ENCODE measurements at regions not wholly inside any gene's neighbourhood (a gene's known extent, or its start where the extent isn't known, plus 50 kb on each side); places are given as distances from the start of the nearest gene placed in this dataset.

DNA sequence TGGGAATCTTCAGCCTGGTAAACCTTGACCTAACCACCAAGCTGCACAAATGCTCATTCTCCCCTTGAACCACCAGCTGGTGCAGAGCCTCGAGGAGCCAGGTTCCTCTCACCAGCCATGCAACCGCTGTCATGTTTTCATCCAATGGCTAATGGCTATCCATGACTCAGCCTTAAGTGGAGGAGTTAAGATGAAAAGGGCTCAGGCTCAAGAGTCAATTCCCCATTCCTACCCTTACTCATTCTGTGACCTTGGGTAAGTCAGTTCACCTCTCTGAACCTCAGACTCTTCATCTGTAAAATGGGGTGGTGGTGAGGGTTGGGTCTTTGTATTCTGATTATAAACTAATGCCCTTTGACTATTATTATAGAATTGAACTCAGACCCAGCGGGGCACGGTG, 515.6 kb downstream of the SHQ1 start:
- no peak overlapping the region for H3K27ac ChIP-seq
- peaks cover 0 to 41% of the 10 kb centered on the region in 2 donors for H3K4me1 ChIP-seq
- H3K9me3 ChIP-seq = no peaks in the 10 kb centered on the region
- no peak for DNase-seq (ENCODE audit: low spot score)
- H3K27me3 ChIP-seq = no peaks in the 10 kb centered on the region
- TF ChIP-seq, protein P1, sequence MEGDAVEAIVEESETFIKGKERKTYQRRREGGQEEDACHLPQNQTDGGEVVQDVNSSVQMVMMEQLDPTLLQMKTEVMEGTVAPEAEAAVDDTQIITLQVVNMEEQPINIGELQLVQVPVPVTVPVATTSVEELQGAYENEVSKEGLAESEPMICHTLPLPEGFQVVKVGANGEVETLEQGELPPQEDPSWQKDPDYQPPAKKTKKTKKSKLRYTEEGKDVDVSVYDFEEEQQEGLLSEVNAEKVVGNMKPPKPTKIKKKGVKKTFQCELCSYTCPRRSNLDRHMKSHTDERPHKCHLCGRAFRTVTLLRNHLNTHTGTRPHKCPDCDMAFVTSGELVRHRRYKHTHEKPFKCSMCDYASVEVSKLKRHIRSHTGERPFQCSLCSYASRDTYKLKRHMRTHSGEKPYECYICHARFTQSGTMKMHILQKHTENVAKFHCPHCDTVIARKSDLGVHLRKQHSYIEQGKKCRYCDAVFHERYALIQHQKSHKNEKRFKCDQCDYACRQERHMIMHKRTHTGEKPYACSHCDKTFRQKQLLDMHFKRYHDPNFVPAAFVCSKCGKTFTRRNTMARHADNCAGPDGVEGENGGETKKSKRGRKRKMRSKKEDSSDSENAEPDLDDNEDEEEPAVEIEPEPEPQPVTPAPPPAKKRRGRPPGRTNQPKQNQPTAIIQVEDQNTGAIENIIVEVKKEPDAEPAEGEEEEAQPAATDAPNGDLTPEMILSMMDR (IDR thresholded peaks at IDR 0.05) = no peak
- H3K4me3 ChIP-seq = no peak overlapping the region
- no peaks in the 10 kb centered on the region for H3K36me3 ChIP-seq

- H3K36me3 ChIP-seq = no peaks in the 10 kb centered on the region
- H3K27me3 ChIP-seq = no peaks in the 10 kb centered on the region
- TF ChIP-seq, protein P1 (IDR thresholded peaks at IDR 0.05) = no peak
- H3K4me3 ChIP-seq = no peak overlapping the region
- no peaks in the 10 kb centered on the region for H3K9me3 ChIP-seq
- no peak for DNase-seq (ENCODE audit: low spot score)
- no peak overlapping the region for H3K27ac ChIP-seq
- H3K4me1 ChIP-seq = peaks cover 0 to 38% of the 10 kb centered on the region in 2 donors
Measured at GRCh38 chr3:72332036-72332435, 516.2 kb downstream of the SHQ1 start.

GRCh38 chr3:72331076-72331475, 517.2 kb downstream of the SHQ1 start:
- H3K27ac ChIP-seq = no peak overlapping the region
- no peak overlapping the region for H3K4me3 ChIP-seq
- H3K27me3 ChIP-seq = no peaks in the 10 kb centered on the region
- peaks cover 0 to 29% of the 10 kb centered on the region in 2 donors for H3K4me1 ChIP-seq
- H3K36me3 ChIP-seq = no peaks in the 10 kb centered on the region
- TF ChIP-seq, protein P1 (IDR thresholded peaks at IDR 0.05) = no peak
- H3K9me3 ChIP-seq = no peaks in the 10 kb centered on the region
- no peak for DNase-seq (ENCODE audit: low spot score)

- H3K27me3 ChIP-seq = no peaks in the 10 kb centered on the region
- DNase-seq (ENCODE audit: low spot score) = no peak
- H3K4me3 ChIP-seq = no peak overlapping the region
- H3K9me3 ChIP-seq = no peaks in the 10 kb centered on the region
- H3K27ac ChIP-seq = no peak overlapping the region
- TF ChIP-seq, protein P1 (IDR thresholded peaks at IDR 0.05) = no peak
- peaks cover 0 to 29% of the 10 kb centered on the region in 2 donors for H3K4me1 ChIP-seq
- no peaks in the 10 kb centered on the region for H3K36me3 ChIP-seq
Measured at GRCh38 chr3:72329354-72329753, 518.9 kb downstream of the SHQ1 start.

DNA sequence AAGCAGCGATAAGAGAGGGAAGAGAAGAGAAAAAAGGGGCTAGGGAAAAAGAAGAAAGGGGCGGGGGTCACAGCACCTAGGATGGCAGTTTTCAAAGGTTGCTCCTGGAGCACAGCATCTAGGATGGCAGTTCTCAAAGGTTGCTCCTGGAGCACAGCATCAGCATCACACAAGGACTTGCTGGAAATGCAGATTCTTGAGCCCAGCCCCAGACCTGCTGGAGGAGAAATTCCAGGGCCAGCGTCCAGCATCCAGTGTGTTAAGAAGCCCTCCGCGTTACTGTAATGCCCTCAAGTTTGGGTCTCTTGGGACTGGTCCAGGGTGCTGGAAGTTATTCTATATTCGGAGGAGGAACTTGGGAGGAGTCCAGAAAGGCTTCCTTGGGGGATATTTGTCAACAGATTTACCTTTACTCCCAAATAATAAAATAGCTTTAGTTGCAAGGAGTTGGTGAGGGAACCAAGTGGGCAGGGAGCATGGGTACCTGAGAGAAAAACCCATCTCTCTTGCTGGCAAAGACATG, 519.4 kb downstream of the SHQ1 start:
- Histone ChIP-seq H3K4me1 (peaks cover 0 to 32% of the 10 kb centered on the region in 2 donors), H3K27ac (no peak overlapping the region), H3K4me3 (no peak overlapping the region), H3K27me3 (no peaks in the 10 kb centered on the region), H3K36me3 (no peaks in the 10 kb centered on the region), H3K9me3 (no peaks in the 10 kb centered on the region)
- DNase-seq (ENCODE audit: low spot score) = no peak
- TF ChIP-seq, protein P1 (IDR thresholded peaks at IDR 0.05) = no peak

DNA sequence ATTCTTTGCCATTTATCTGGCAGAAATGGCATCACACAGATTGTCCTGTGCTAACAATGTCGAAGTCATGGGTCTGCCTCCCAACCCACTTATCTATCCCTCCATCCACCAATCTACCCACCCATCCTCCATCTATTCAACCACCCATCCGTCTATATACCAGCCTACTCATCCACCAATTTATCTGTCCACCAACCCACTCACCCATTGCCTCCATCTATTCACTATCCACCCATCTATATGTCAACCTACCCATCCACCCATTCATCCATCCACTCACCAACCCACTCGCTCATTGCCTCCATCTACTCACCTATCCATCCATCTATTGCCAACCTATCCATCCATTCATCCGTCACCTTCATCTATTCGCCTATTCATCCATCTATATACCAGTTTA, 521.2 kb downstream of the SHQ1 start:
- H3K27me3 ChIP-seq = no peaks in the 10 kb centered on the region
- H3K4me1 ChIP-seq = peaks cover 0 to 41% of the 10 kb centered on the region in 2 donors
- no peaks in the 10 kb centered on the region for H3K36me3 ChIP-seq
- TF ChIP-seq, protein P1 (IDR thresholded peaks at IDR 0.05) = no peak
- H3K9me3 ChIP-seq = no peaks in the 10 kb centered on the region
- no peak overlapping the region for H3K27ac ChIP-seq
- no peak overlapping the region for H3K4me3 ChIP-seq
- no peak for DNase-seq (ENCODE audit: low spot score)

Data from right atrium auricular region (tissue), 2 donors.